Ammon's horn (tissue), 1 donor: ENCODE measurements at regions not wholly inside any gene's neighbourhood (a gene's known extent, or its start where the extent isn't known, plus 50 kb on each side); places are given as distances from the start of the nearest gene placed in this dataset.
"Not testable (repeated sequence)": the region's sequence is repeated elsewhere in the genome, so short reads cannot be mapped to it uniquely, and the experiment has no call there.

Source experiments
- DNase-seq: peaks from one replicate; pipeline ENCODE4 v3.0.0-alpha.2; 2016; ENCODE audit warnings: low spot score

GRCh38 chr1:60888126-60888525 is 194.2 kb upstream of the NFIA start:
- no peak for DNase-seq

- no peak for DNase-seq
These were observed 195.5 kb upstream of the NFIA start for GRCh38 chr1:60886793-60887331.

- no peak for DNase-seq
These were observed 196.3 kb upstream of the NFIA start for GRCh38 chr1:60886090-60886489.

- no peak for DNase-seq
These were observed 202.2 kb upstream of the NFIA start for GRCh38 chr1:60880202-60880601.

GRCh38 chr1:60878323-60878722 is 204.0 kb upstream of the NFIA start:
- no peak for DNase-seq

- DNase-seq: no peak
These were observed 205.0 kb upstream of the NFIA start for GRCh38 chr1:60877376-60877775.

- no peak for DNase-seq
These were observed 205.4 kb upstream of the NFIA start for GRCh38 chr1:60876952-60877351.

- DNase-seq: no peak
These were observed 207.2 kb upstream of the NFIA start for GRCh38 chr1:60875138-60875537.

GRCh38 chr1:60874718-60875117 is 207.6 kb upstream of the NFIA start:
- DNase-seq: no peak

GRCh38 chr1:60873396-60873795 is 209.0 kb upstream of the NFIA start:
- DNase-seq: not testable (repeated sequence)

GRCh38 chr1:60872426-60873054 is 209.8 kb upstream of the NFIA start:
- no peak for DNase-seq

GRCh38 chr1:60870269-60870865 is 212.0 kb upstream of the NFIA start:
- DNase-seq: no peak

- DNase-seq: no peak
These were observed 213.3 kb upstream of the NFIA start for GRCh38 chr1:60868901-60869663.

- DNase-seq: no peak
These were observed 214.6 kb upstream of the NFIA start for GRCh38 chr1:60867782-60868181.

- no peak for DNase-seq
These were observed 215.3 kb upstream of the NFIA start for GRCh38 chr1:60866917-60867531.

GRCh38 chr1:60866226-60866900 is 216.0 kb upstream of the NFIA start:
- DNase-seq: no peak

GRCh38 chr1:60865166-60865565 is 217.2 kb upstream of the NFIA start:
- DNase-seq: no peak

- DNase-seq: no peak
These were observed 217.6 kb upstream of the NFIA start for GRCh38 chr1:60864722-60865121.

GRCh38 chr1:60863131-60863530 is 219.2 kb upstream of the NFIA start:
- no peak for DNase-seq

- DNase-seq: no peak
These were observed 220.3 kb upstream of the NFIA start for GRCh38 chr1:60861961-60862567.

- no peak for DNase-seq
These were observed 223.2 kb upstream of the NFIA start for GRCh38 chr1:60859111-60859510.

- DNase-seq: no peak
These were observed 224.5 kb upstream of the NFIA start for GRCh38 chr1:60857851-60858250.
